HG03354 (cell line): ENCODE measurements at regions not wholly inside any gene's neighbourhood (a gene's known extent, or its start where the extent isn't known, plus 50 kb on each side); places are given as distances from the start of the nearest gene placed in this dataset.
"Not testable (repeated sequence)": the region's sequence is repeated elsewhere in the genome, so short reads cannot be mapped to it uniquely, and the experiment has no call there.

ENCODE experiments used
- ATAC-seq: cut with Tn5 transposase; IDR thresholded peaks from one replicate; pipeline ENCODE4 v1.9.1; 2021; ENCODE audit warnings: mild to moderate bottlenecking; ENCODE audit not compliant: unreplicated experiment, poor library complexity, severe bottlenecking

DNA sequence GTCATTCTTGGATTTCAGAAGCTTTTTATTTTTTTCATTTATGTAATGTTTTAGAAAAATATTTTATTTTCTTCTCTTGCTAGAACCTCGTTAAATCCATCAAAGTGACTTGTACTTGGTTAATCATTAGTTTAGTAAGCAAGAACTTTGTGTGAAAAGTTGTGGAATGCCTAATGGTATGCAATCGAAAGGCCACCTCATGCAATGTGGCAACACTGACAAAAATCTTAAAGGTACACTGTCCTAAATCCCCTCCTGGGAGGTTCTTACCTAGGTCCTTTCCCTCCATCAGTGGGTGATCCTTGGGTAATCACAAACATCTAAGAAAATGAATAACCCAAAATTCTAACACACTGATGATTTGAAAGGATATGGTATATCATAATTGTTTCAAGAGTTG lies 304.2 kb downstream of the DNAH5 start:
- no peak for ATAC-seq

- no peak for ATAC-seq
Measured at GRCh38 chr5:13632676-13633075, 311.8 kb downstream of the DNAH5 start.

- no peak for ATAC-seq
Measured at GRCh38 chr5:13629218-13629617, 315.3 kb downstream of the DNAH5 start.

- ATAC-seq: no peak
Measured at GRCh38 chr5:13627673-13628454, 316.6 kb downstream of the DNAH5 start.

- ATAC-seq: no peak
Measured at GRCh38 chr5:13625616-13626198, 318.8 kb downstream of the DNAH5 start.

GRCh38 chr5:13624283-13625074 lies 320.0 kb downstream of the DNAH5 start:
- no peak for ATAC-seq

DNA sequence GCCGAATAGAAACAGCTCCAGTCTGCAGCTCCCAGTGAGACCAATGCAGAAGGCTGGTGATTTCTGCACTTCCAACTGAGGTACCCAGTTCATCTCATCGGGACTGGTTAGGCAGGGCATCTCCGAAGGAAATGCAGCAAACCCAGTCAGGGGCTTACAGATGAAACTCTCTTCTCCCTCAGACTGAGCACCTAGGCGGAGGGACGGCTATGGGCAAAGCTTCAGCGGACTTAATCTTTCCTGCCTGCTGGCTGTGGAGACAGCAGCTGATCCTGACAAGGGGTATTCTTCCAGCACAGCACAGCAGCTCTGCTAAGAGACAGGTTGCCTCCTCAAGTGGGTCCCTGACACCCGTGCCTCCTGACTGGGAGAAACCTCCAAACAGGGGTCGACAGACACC lies 330.9 kb downstream of the DNAH5 start:
- ATAC-seq: no peak

DNA sequence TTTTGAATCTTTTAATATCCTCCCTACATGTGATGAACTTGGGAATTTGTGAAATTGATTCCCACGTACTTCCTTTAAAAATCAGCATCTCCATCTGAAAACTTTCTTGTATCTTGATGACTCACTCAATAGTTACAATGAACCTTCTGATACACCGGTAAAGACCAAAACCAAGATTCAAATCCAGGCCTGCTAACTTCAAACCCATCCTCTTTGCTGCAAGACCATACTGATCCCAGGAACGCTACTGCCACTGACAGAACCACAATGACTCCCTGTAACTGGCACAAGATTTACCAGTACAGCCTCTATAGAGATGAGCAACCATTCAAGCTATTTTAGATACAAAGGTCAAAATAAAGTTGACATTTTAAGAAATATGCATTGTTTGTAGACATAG lies 332.9 kb downstream of the DNAH5 start:
- ATAC-seq: no peak

- no peak for ATAC-seq
Measured at GRCh38 chr5:13609504-13609903, 335.0 kb downstream of the DNAH5 start.

GRCh38 chr5:13606051-13606450 lies 338.4 kb downstream of the DNAH5 start:
- ATAC-seq: no peak

DNA sequence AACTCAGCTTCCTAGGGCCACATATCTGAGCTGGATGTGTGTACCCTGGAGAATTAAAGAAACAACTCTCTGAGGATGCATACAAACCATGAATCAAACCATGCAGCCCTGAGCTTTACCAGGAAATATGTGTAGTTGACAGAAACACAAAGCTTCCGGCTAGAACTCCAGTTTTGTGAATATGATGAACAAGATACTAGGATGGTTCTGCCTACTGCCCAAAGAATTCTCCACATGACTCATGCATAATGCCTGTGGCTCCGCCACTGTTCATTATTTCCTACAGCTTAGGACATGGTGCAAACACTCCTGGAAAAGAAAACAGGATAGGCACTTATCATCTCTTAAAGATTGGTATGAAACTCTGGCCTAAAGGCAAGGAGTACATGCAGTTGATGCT lies 343.4 kb downstream of the DNAH5 start:
- ATAC-seq: no peak

DNA sequence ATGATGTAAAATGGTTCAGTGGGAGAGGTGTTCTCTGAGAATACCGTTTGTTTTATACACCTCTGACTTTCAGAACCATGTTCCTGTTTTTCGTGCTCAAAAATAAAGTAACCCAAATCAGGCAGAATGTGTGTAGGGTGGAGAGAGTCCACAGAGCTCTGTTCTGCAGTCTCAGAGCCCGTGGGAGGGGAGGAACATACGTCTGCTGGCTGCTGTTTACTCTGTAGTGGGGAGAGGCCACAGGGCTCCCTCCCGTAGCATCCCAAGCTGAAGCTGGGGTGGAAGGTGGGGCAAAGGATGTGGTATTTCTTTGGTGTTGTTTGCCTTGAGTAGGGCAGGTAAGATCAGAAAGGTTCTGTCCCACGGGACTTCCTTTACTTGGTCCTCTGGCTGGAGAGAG lies 348.5 kb downstream of the DNAH5 start:
- ATAC-seq: no peak

DNA sequence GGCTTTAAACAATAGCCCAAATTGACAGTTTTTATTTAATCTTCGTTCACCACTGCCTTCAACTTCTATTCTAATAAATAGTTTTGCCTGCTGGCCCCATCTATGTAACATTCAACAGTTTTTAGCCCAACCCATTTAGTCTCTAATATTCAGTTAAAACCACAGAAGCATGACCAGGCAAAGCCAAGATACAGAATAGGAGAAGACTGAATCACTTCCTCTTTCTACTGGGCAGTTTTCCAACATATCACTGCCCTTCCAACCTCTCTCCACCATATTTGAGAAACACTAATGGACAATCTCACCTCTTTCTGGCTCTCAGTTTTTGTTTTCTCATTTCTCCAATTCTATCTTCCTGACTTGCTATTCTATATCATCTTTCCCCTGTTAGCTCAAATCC lies 352.9 kb downstream of the DNAH5 start:
- no peak for ATAC-seq

GRCh38 chr5:13585324-13585723 lies 359.2 kb downstream of the DNAH5 start:
- no peak for ATAC-seq

GRCh38 chr5:13581914-13582313 lies 362.6 kb downstream of the DNAH5 start:
- no peak for ATAC-seq

GRCh38 chr5:13581132-13581531 lies 363.4 kb downstream of the DNAH5 start:
- ATAC-seq: no peak

DNA sequence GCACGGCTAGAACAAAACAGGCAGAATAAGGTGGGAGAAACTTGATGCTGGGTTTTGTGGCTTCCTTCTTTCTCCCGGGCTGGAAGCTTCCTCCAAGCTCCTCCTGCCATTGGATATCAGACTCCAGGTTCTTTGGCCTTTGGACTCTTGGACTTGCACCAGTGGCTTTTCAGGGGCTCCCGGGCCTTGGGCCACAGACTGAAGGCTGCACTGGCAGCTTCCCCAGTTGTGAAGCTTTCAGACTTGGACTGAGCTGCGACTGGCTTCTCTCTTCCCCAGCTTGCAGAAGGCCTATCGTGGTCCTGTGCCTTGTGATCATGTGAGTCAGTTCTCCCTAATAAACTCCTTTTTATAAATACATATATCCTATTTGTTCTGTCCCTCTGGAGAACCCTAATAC lies 364.4 kb downstream of the DNAH5 start:
- no peak for ATAC-seq

- ATAC-seq: not testable (repeated sequence)
Measured at GRCh38 chr5:13579091-13579490, 365.4 kb downstream of the DNAH5 start.

- ATAC-seq: not testable (repeated sequence)
Measured at GRCh38 chr5:13578311-13579039, 366.0 kb downstream of the DNAH5 start.

DNA sequence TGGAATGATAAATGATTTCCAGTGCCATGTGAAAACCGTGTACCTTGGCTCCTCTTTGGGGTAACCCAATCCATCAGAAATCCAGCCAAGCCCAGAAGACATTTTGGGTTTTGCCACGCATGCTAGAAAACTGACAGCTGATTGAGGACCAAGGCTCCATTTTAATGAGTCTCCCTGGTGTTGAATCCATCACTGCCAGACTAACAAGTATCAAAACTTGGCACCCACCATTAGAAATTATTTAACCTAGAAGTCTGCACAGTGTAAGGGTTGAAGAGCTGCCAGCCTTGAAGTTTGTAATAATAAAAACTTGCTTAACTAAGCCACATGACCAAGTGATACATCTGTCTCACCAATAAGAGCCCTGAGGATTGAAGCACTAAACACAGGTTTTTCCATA lies 369.9 kb downstream of the DNAH5 start:
- ATAC-seq: no peak
